ENCODE measurements at regions not wholly inside any gene's neighbourhood (a gene's known extent, or its start where the extent isn't known, plus 50 kb on each side); places are given as distances from the start of the nearest gene placed in this dataset.

DNA sequence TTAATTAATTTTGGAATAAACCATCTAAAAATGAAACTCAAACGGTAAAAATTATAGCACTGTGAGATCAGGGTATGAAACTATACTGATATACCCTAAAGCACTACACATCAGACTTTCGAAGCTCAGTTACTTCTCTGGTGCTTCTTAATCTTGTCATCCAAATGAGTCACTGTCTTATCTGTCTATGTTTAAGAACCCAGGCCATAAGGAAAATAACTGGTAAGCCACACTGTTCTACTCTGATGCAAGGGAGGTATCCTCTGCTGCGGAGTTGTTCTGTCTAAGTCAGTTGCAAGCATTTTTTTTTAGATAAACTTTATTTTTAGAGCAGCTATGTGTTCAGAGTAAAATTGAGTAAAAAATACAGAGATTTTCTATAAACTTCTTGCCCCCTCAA is 830.8 kb upstream of the POU3F4 start:
- no peaks in the 10 kb centered on the region for H3K36me3 ChIP-seq
- H3K9me3 ChIP-seq (replicated peaks), result no peaks in the 10 kb centered on the region
- TF ChIP-seq, protein P1, sequence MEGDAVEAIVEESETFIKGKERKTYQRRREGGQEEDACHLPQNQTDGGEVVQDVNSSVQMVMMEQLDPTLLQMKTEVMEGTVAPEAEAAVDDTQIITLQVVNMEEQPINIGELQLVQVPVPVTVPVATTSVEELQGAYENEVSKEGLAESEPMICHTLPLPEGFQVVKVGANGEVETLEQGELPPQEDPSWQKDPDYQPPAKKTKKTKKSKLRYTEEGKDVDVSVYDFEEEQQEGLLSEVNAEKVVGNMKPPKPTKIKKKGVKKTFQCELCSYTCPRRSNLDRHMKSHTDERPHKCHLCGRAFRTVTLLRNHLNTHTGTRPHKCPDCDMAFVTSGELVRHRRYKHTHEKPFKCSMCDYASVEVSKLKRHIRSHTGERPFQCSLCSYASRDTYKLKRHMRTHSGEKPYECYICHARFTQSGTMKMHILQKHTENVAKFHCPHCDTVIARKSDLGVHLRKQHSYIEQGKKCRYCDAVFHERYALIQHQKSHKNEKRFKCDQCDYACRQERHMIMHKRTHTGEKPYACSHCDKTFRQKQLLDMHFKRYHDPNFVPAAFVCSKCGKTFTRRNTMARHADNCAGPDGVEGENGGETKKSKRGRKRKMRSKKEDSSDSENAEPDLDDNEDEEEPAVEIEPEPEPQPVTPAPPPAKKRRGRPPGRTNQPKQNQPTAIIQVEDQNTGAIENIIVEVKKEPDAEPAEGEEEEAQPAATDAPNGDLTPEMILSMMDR (IDR thresholded peaks at IDR 0.05; ENCODE audit: borderline replicate concordance), result no peak
- no peaks in the 10 kb centered on the region for H3K27me3 ChIP-seq (ENCODE audit: low read depth)
- no peak for DNase-seq
- intact Hi-C loops (cut with micrococcal nuclease), result no loop called here
- no peak overlapping the region for H3K27ac ChIP-seq (replicated peaks)
- H3K4me3 ChIP-seq, result no peak overlapping the region
- no peaks in the 10 kb centered on the region for H3K4me1 ChIP-seq

DNA sequence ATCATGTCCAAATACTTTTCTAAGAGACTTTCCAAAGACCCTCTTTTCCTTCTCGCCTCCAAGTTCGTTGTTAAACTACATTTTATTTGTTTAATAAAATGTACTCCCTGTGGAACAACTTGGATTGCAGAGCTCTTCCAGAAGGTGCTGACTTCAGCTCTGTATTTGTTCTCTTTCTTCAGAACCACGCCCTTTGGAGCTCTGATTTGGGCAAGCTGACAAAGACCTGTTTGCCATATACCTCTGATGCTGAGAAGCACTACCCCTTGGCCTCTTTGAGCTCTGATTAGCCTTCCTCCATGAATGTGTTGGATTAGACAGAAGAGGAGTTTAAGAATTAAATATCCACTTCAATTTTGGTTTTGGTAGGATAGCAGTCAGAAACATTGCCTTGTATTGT is 815.1 kb upstream of the POU3F4 start:
- H3K36me3 ChIP-seq, result no peaks in the 10 kb centered on the region
- DNase-seq, result no peak

DNA sequence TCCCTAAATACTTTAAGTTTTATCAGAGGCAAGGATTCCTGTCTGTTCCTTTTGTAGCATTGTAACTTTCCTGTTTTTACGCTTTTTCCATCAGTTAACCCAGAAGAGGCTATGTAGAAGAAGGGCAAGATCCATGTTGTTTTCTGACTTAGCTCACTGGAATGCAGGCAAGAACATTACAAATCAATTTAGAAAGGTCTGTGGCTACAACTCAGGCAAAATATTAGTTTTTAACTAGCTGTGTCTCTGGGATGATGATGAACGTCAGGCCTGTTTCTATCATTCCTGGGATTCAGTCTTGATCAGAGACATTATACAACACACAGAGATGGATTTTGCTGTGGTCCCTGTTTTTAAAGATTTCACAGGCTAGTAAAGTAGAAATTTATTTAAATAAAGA is 813.0 kb upstream of the POU3F4 start:
- no peak overlapping the region for H3K27ac ChIP-seq (replicated peaks)
- H3K4me1 ChIP-seq, result no peaks in the 10 kb centered on the region
- H3K9me3 ChIP-seq (replicated peaks), result no peaks in the 10 kb centered on the region
- intact Hi-C loops (cut with micrococcal nuclease), result no loop called here
- no peak overlapping the region for H3K4me3 ChIP-seq
- DNase-seq, result no peak
- no peaks in the 10 kb centered on the region for H3K36me3 ChIP-seq
- no peaks in the 10 kb centered on the region for H3K27me3 ChIP-seq (ENCODE audit: low read depth)
- TF ChIP-seq, protein P1 (IDR thresholded peaks at IDR 0.05; ENCODE audit: borderline replicate concordance), result no peak

More for the DNA sequence above, 815.1 kb upstream of the POU3F4 start:
- no peaks in the 10 kb centered on the region for H3K9me3 ChIP-seq (replicated peaks)
- no peaks in the 10 kb centered on the region for H3K4me1 ChIP-seq
- no peak overlapping the region for H3K27ac ChIP-seq (replicated peaks)
- TF ChIP-seq, protein P1 (IDR thresholded peaks at IDR 0.05; ENCODE audit: borderline replicate concordance), result no peak
- intact Hi-C loops (cut with micrococcal nuclease), result no loop called here
- H3K27me3 ChIP-seq (ENCODE audit: low read depth), result no peaks in the 10 kb centered on the region
- H3K4me3 ChIP-seq, result no peak overlapping the region

DNA sequence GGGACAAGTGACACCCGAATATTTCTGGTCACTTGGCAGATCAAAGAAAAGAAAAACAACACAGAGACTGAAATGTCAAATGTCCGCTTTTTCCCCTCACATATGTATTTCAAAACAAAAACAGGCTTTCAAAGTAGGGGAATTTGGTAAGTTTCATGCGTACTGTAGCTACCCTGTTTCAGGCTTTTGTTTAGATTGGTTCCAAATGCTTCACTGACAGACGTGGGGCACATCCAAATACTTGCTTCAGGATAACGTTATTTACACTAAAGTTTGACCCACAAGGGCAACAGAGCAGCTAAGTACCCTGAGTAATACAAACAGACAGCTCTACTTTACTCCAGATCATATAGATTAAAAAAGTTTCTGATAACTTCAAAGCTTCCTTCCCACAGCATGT is 804.5 kb upstream of the POU3F4 start:
- Histone ChIP-seq H3K4me1 (no peaks in the 10 kb centered on the region), H3K27me3 (ENCODE audit: low read depth) (no peaks in the 10 kb centered on the region), H3K27ac (replicated peaks) (no peak overlapping the region), H3K36me3 (no peaks in the 10 kb centered on the region), H3K4me3 (no peak overlapping the region), H3K9me3 (replicated peaks) (no peaks in the 10 kb centered on the region)
- TF ChIP-seq, protein P1 (IDR thresholded peaks at IDR 0.05; ENCODE audit: borderline replicate concordance), result no peak
- intact Hi-C loops (cut with micrococcal nuclease), result no loop called here
- no peak for DNase-seq

DNA sequence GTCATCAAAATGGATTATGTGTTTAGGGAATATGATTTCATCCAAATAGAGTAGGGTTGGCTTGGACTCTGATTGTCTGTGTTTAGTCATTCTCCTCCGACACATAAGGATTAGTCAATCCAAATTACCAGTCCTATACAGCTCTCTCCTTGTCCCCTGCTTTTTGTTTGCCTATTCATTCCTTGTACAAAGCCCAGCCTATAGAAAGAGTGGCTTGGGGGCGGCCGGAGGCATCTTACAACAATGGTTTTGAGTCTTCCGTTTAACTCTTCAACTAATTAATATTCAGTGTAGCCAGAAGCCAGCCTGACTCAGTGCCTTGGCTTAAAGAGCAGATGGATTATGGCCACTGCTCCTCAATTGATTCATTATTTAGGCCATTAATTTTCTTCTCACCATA is 796.6 kb upstream of the POU3F4 start:
- Histone ChIP-seq H3K27ac (replicated peaks) (no peak overlapping the region), H3K36me3 (no peaks in the 10 kb centered on the region)

More for the DNA sequence above, 796.6 kb upstream of the POU3F4 start:
- no peak for DNase-seq
- Histone ChIP-seq H3K4me1 (no peaks in the 10 kb centered on the region), H3K9me3 (replicated peaks) (no peaks in the 10 kb centered on the region), H3K4me3 (no peak overlapping the region), H3K27me3 (ENCODE audit: low read depth) (no peaks in the 10 kb centered on the region)
- TF ChIP-seq, protein P1 (IDR thresholded peaks at IDR 0.05; ENCODE audit: borderline replicate concordance), result no peak
- intact Hi-C loops (cut with micrococcal nuclease), result no loop called here
